ENCODE measurements at regions not wholly inside any gene's neighbourhood (a gene's known extent, or its start where the extent isn't known, plus 50 kb on each side); places are given as distances from the start of the nearest gene placed in this dataset.

DNA sequence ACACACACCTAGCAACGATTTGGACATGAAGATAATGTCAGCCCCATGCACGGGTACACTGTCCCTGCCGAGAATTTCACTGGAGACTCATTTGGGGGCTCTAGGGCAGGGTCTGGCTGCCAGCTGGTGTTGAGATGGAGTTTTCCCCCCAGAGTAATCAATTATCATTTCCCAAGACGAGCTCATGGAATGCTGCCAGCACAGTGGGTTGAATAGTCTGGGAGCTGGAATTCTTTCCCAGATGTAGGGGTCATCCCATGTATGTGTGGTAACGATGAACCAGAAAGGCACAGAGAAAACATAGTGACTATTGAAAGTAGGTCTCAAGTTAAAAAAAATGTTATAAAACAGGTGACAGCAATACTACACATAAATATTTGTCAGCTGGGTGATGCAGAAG lies 579.9 kb downstream of the MAFB start:
- no peaks in the 10 kb centered on the region for H3K79me2 ChIP-seq (ENCODE audit: insufficient read depth, low read length)
- no peaks in the 10 kb centered on the region for H3K4me1 ChIP-seq (ENCODE audit: insufficient read depth, low read length, severe bottlenecking)
- H3K4me3 ChIP-seq (ENCODE audit: low read depth, low read length, poor library complexity, severe bottlenecking): no peak overlapping the region
- H3K27ac ChIP-seq (ENCODE audit: low read depth, low read length, poor library complexity, severe bottlenecking): no peak overlapping the region
- TF ChIP-seq, protein P1, sequence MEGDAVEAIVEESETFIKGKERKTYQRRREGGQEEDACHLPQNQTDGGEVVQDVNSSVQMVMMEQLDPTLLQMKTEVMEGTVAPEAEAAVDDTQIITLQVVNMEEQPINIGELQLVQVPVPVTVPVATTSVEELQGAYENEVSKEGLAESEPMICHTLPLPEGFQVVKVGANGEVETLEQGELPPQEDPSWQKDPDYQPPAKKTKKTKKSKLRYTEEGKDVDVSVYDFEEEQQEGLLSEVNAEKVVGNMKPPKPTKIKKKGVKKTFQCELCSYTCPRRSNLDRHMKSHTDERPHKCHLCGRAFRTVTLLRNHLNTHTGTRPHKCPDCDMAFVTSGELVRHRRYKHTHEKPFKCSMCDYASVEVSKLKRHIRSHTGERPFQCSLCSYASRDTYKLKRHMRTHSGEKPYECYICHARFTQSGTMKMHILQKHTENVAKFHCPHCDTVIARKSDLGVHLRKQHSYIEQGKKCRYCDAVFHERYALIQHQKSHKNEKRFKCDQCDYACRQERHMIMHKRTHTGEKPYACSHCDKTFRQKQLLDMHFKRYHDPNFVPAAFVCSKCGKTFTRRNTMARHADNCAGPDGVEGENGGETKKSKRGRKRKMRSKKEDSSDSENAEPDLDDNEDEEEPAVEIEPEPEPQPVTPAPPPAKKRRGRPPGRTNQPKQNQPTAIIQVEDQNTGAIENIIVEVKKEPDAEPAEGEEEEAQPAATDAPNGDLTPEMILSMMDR (IDR thresholded peaks at IDR 0.05; ENCODE audit: low read length): no peak
- no peak for TF ChIP-seq EZH2 (IDR thresholded peaks at IDR 0.05; ENCODE audit: borderline replicate concordance, low read length)
- no peaks in the 10 kb centered on the region for H3K27me3 ChIP-seq (ENCODE audit: insufficient read depth, low read length)
- no peak overlapping the region for H3K9ac ChIP-seq (ENCODE audit: low read length)
- no peaks in the 10 kb centered on the region for H3K9me3 ChIP-seq (ENCODE audit: low read length)
- no peaks in the 10 kb centered on the region for H3K36me3 ChIP-seq (ENCODE audit: insufficient read depth, low read length)
- H3F3A ChIP-seq (ENCODE audit: insufficient read depth, low read length): no peaks in the 10 kb centered on the region
- no peaks in the 10 kb centered on the region for H4K20me1 ChIP-seq (ENCODE audit: insufficient read depth, low read length)
- no peak overlapping the region for H2AFZ ChIP-seq (ENCODE audit: low read length)
- H3K4me2 ChIP-seq (ENCODE audit: low read length): no peak overlapping the region
- no peaks in the 10 kb centered on the region for H3K9me2 ChIP-seq (ENCODE audit: low read depth, low read length)

DNA sequence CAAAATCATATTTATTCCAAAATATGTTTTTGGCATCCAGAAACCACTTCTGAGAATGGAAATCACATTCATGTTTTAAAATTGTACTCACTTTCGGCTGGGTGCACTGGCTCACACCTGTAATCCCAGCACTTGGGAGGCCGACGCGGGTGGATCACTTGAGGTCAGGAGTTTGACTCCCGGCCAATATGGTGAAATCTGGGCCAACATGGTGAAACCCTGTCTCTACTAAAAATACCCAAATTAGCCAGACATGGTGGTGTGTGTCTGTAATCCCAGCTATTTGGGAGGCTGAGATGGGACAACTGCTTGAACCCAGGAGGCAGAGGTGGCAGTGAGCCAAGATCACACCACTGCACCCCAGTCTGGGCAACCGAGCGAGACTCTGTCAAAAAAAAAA lies 580.7 kb downstream of the MAFB start:
- Histone ChIP-seq H3K9me2 (ENCODE audit: low read depth, low read length) (no peaks in the 10 kb centered on the region), H3K27me3 (ENCODE audit: insufficient read depth, low read length) (no peaks in the 10 kb centered on the region), H3K9ac (ENCODE audit: low read length) (no peak overlapping the region), H3K79me2 (ENCODE audit: insufficient read depth, low read length) (no peaks in the 10 kb centered on the region), H3F3A (ENCODE audit: insufficient read depth, low read length) (no peaks in the 10 kb centered on the region), H3K4me3 (ENCODE audit: low read depth, low read length, poor library complexity, severe bottlenecking) (no peak overlapping the region), H3K4me2 (ENCODE audit: low read length) (no peak overlapping the region), H2AFZ (ENCODE audit: low read length) (no peak overlapping the region), H4K20me1 (ENCODE audit: insufficient read depth, low read length) (no peaks in the 10 kb centered on the region), H3K36me3 (ENCODE audit: insufficient read depth, low read length) (no peaks in the 10 kb centered on the region), H3K27ac (ENCODE audit: low read depth, low read length, poor library complexity, severe bottlenecking) (no peak overlapping the region), H3K4me1 (ENCODE audit: insufficient read depth, low read length, severe bottlenecking) (no peaks in the 10 kb centered on the region), H3K9me3 (ENCODE audit: low read length) (no peaks in the 10 kb centered on the region)
- no peak for TF ChIP-seq EZH2 (IDR thresholded peaks at IDR 0.05; ENCODE audit: borderline replicate concordance, low read length)
- TF ChIP-seq, protein P1 (IDR thresholded peaks at IDR 0.05; ENCODE audit: low read length): no peak

DNA sequence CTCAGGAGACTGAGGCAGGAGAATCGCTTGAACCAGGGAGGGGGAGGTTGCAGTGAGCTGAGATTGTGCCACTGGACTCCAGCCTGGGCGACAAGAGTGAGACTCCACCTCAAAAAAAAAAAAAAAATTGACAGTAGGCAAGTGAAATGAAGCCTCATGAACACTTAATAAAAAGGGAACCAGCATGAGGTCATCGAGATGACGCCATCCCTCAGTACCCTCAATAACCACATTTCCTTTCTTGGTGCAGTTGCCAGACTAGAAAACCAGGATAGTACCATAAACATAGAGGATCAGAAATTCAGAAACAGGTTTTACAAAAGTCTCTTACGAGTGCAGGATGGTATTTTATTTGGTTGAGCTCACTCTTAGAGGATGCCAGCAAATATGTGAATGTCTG lies 584.1 kb downstream of the MAFB start:
- H3K36me3 ChIP-seq (ENCODE audit: insufficient read depth, low read length): no peaks in the 10 kb centered on the region
- H3K27me3 ChIP-seq (ENCODE audit: insufficient read depth, low read length): no peaks in the 10 kb centered on the region
- H3K4me3 ChIP-seq (ENCODE audit: low read depth, low read length, poor library complexity, severe bottlenecking): no peak overlapping the region
- no peak overlapping the region for H3K27ac ChIP-seq (ENCODE audit: low read depth, low read length, poor library complexity, severe bottlenecking)
- no peak overlapping the region for H3K4me2 ChIP-seq (ENCODE audit: low read length)
- H3F3A ChIP-seq (ENCODE audit: insufficient read depth, low read length): no peaks in the 10 kb centered on the region
- H3K9ac ChIP-seq (ENCODE audit: low read length): no peak overlapping the region
- TF ChIP-seq EZH2 (IDR thresholded peaks at IDR 0.05; ENCODE audit: borderline replicate concordance, low read length): no peak
- TF ChIP-seq, protein P1 (IDR thresholded peaks at IDR 0.05; ENCODE audit: low read length): no peak
- H3K9me2 ChIP-seq (ENCODE audit: low read depth, low read length): no peaks in the 10 kb centered on the region
- no peaks in the 10 kb centered on the region for H3K9me3 ChIP-seq (ENCODE audit: low read length)
- no peaks in the 10 kb centered on the region for H4K20me1 ChIP-seq (ENCODE audit: insufficient read depth, low read length)
- no peak overlapping the region for H2AFZ ChIP-seq (ENCODE audit: low read length)
- no peaks in the 10 kb centered on the region for H3K79me2 ChIP-seq (ENCODE audit: insufficient read depth, low read length)
- no peaks in the 10 kb centered on the region for H3K4me1 ChIP-seq (ENCODE audit: insufficient read depth, low read length, severe bottlenecking)
